Common myeloid progenitor, CD34-positive (primary cell): ENCODE measurements at regions not wholly inside any gene's neighbourhood (a gene's known extent, or its start where the extent isn't known, plus 50 kb on each side); places are given as distances from the start of the nearest gene placed in this dataset.
"Not testable (repeated sequence)": the region's sequence is repeated elsewhere in the genome, so short reads cannot be mapped to it uniquely, and the experiment has no call there.

Experiments
- CTCF ChIA-PET: fragments of 350-600 bp; sonication (Branson Sonifier 250); formaldehyde crosslinking; loops from one replicate; lab custom pipeline; 2021; ENCODE audit warnings: antibody characterized with exemption; lab: Charles Lee
- POLR2A ChIA-PET: fragments of 350-600 bp; sonication (Branson Sonifier 250); formaldehyde crosslinking; loops from one replicate; lab custom pipeline; 2021; ENCODE audit warnings: antibody characterized with exemption; lab: Charles Lee
- DNase-seq, 3 donors: peaks; one replicate each; pipeline versions ENCODE4 v3.0.0 to v3.0.0-alpha.2; 2013
- H3K27ac ChIP-seq, 2 experiments: 1 replicate in 1 of 2; 2 replicates in 1 of 2; pipeline ENCODE4 v1.7.0; 2013; ENCODE audit warnings: inconsistent platforms in 2 of 2, low read length in 2 of 2, mild to moderate bottlenecking in 2 of 2, low read depth in 1 of 2, moderate library complexity in 1 of 2; ENCODE audit not compliant: severe bottlenecking in 2 of 2, insufficient read depth in 1 of 2, poor library complexity in 1 of 2
- H3K27me3 ChIP-seq, 5 experiments: replicated peaks in 2 of 5; 1 replicate in 3 of 5; 2 replicates in 2 of 5; pipeline versions ENCODE4 v1.6.1 to v1.7.0; 2013; ENCODE audit warnings: low read length in 4 of 5, mild to moderate bottlenecking in 2 of 5, moderate library complexity in 2 of 5, inconsistent platforms in 1 of 5; ENCODE audit not compliant: insufficient read depth in 5 of 5, control insufficient read depth in 4 of 5
- H3K36me3 ChIP-seq, 4 experiments: 1 replicate in 2 of 4; 2 replicates in 2 of 4; pipeline versions ENCODE4 v1.6.1 to v1.7.0; 2013; ENCODE audit warnings: low read length in 3 of 4, control low read depth in 1 of 4, mild to moderate bottlenecking in 1 of 4; ENCODE audit not compliant: control insufficient read depth in 4 of 4, insufficient read depth in 4 of 4
- H3K4me1 ChIP-seq, 4 experiments: 1 replicate in 3 of 4; 2 replicates in 1 of 4; pipeline versions ENCODE4 v1.6.1 to v1.7.1; 2013; ENCODE audit warnings: low read length in 3 of 4, mild to moderate bottlenecking in 3 of 4, control low read depth in 1 of 4, inconsistent platforms in 1 of 4, moderate library complexity in 1 of 4; ENCODE audit not compliant: control insufficient read depth in 4 of 4, insufficient read depth in 4 of 4; ENCODE audit errors: control extremely low read depth in 1 of 4
- H3K4me3 ChIP-seq, 7 experiments: 1 replicate in 4 of 7; 2 replicates in 3 of 7; pipeline versions ENCODE4 v1.5.1 to v1.7.0; 2013; ENCODE audit warnings: mild to moderate bottlenecking in 7 of 7, low read length in 6 of 7, moderate library complexity in 6 of 7, inconsistent platforms in 2 of 7, low read depth in 2 of 7, control low read depth in 1 of 7; ENCODE audit not compliant: insufficient read depth in 4 of 7, control insufficient read depth in 1 of 7; ENCODE audit errors: extremely low read depth in 1 of 7
- H3K9me3 ChIP-seq, 5 experiments: 1 replicate in 4 of 5; 2 replicates in 1 of 5; pipeline versions ENCODE4 v1.6.1 to v1.7.1; 2013; ENCODE audit warnings: low read length in 4 of 5, mild to moderate bottlenecking in 2 of 5, inconsistent platforms in 1 of 5, low read depth in 1 of 5, moderate library complexity in 1 of 5; ENCODE audit not compliant: control insufficient read depth in 4 of 5, insufficient read depth in 2 of 5; ENCODE audit errors: control extremely low read depth in 1 of 5
- WGBS: methylation state at CpG from one replicate; pipeline ENCODE4 v1.1.5; 2013; ENCODE audit not compliant: insufficient coverage; 5-methylcytosine and 5-hydroxymethylcytosine counted together

GRCh38 chr9:82135106-82135505, 146.5 kb downstream of the SPATA31D1 start:
- CTCF ChIA-PET, result no interaction called here
- POLR2A ChIA-PET, result no interaction called here

GRCh38 chr9:82138081-82138480, 149.5 kb downstream of the SPATA31D1 start:
- DNase-seq, H3K9me3 ChIP-seq, H3K36me3 ChIP-seq, H3K27ac ChIP-seq, POLR2A ChIA-PET, CTCF ChIA-PET, H3K27me3 ChIP-seq, H3K4me3 ChIP-seq, H3K4me1 ChIP-seq: not testable (repeated sequence)

More at GRCh38 chr9:82135106-82135505, 146.5 kb downstream of the SPATA31D1 start:
- DNase-seq, result no peak
- H3K4me1 ChIP-seq, result no peaks in the 10 kb centered on the region
- peaks cover 0 to 2% (median 0%) of the 10 kb centered on the region in 5 experiments for H3K9me3 ChIP-seq
- no peaks in the 10 kb centered on the region for H3K27me3 ChIP-seq
- no peak overlapping the region for H3K27ac ChIP-seq
- no peaks in the 10 kb centered on the region for H3K36me3 ChIP-seq
- no peak overlapping the region for H3K4me3 ChIP-seq

GRCh38 chr9:82140471-82140870, 151.9 kb downstream of the SPATA31D1 start:
- DNase-seq, result no peak
- Histone ChIP-seq H3K27me3 (no peaks in the 10 kb centered on the region), H3K4me3 (no peak overlapping the region), H3K36me3 (no peaks in the 10 kb centered on the region), H3K9me3 (peaks cover 0 to 2% (median 0%) of the 10 kb centered on the region in 5 experiments), H3K27ac (no peak overlapping the region), H3K4me1 (no peaks in the 10 kb centered on the region)
- POLR2A ChIA-PET, result interaction anchor here (0.6 kb wide), 1 partner anchor 533 kb away, joined by 3 read pairs; no protein-coding TSS in a partner anchor
- WGBS, result 90% methylated on average over 7 of the region's 7 CpGs
- CTCF ChIA-PET, result no interaction called here

- 92% methylated on average over 1 of the region's 4 CpGs for WGBS
- DNase-seq, result no peak
- ChIA-PET CTCF (no interaction called here), POLR2A (no interaction called here)
- Histone ChIP-seq H3K4me1 (no peaks in the 10 kb centered on the region), H3K27me3 (no peaks in the 10 kb centered on the region), H3K9me3 (no peaks in the 10 kb centered on the region), H3K4me3 (no peak overlapping the region), H3K36me3 (no peaks in the 10 kb centered on the region), H3K27ac (no peak overlapping the region)
These were observed 156.2 kb downstream of the SPATA31D1 start for GRCh38 chr9:82144803-82145202.

- Histone ChIP-seq H3K27me3 (no peaks in the 10 kb centered on the region), H3K36me3 (no peaks in the 10 kb centered on the region), H3K4me1 (no peaks in the 10 kb centered on the region), H3K27ac (no peak overlapping the region), H3K4me3 (no peak overlapping the region), H3K9me3 (no peaks in the 10 kb centered on the region)
- no peak for DNase-seq
- WGBS, result 100% methylated on average over 3 of the region's 4 CpGs
- POLR2A ChIA-PET, result no interaction called here
- CTCF ChIA-PET, result no interaction called here
These were observed 158.1 kb downstream of the SPATA31D1 start for GRCh38 chr9:82146677-82147076.

- Histone ChIP-seq H3K9me3 (no peaks in the 10 kb centered on the region), H3K27ac (no peak overlapping the region), H3K4me1 (no peaks in the 10 kb centered on the region), H3K36me3 (no peaks in the 10 kb centered on the region), H3K4me3 (no peak overlapping the region), H3K27me3 (no peaks in the 10 kb centered on the region)
- ChIA-PET CTCF (no interaction called here), POLR2A (no interaction called here)
- WGBS, result 75% methylated on average over 2 of the region's 2 CpGs
- no peak for DNase-seq
These were observed 159.3 kb downstream of the SPATA31D1 start for GRCh38 chr9:82147798-82148425.

- no CpG with 5 or more reads among the region's 1 CpG for WGBS
- no peaks in the 10 kb centered on the region for H3K9me3 ChIP-seq
- H3K36me3 ChIP-seq, result no peaks in the 10 kb centered on the region
- ChIA-PET CTCF (no interaction called here), POLR2A (no interaction called here)
- DNase-seq, result no peak
- H3K27ac ChIP-seq, result no peak overlapping the region
- no peak overlapping the region for H3K4me3 ChIP-seq
- H3K27me3 ChIP-seq, result no peaks in the 10 kb centered on the region
- no peaks in the 10 kb centered on the region for H3K4me1 ChIP-seq
These were observed 159.8 kb downstream of the SPATA31D1 start for GRCh38 chr9:82148426-82148810.
